ENCODE measurements at regions not wholly inside any gene's neighbourhood (a gene's known extent, or its start where the extent isn't known, plus 50 kb on each side); places are given as distances from the start of the nearest gene placed in this dataset.

GRCh38 chr1:232355162-232356006, 274.5 kb downstream of the SIPA1L2 start:
- 63 to 76% (median 71%) methylated on average over 7 of the region's 7 CpGs for WGBS, 5 donors
- Histone ChIP-seq H3K4me3 (no peak overlapping the region), H3K4me1 (no peaks in the 10 kb centered on the region), H3K27me3 (replicated peaks in 1 of 7) (no peaks in the 10 kb centered on the region), H3K36me3 (no peaks in the 10 kb centered on the region), H3K9me3 (no peaks in the 10 kb centered on the region), H3K27ac (no peak overlapping the region)
- TF ChIP-seq CTCF (IDR thresholded peaks at IDR 0.05 in 8 of 11, conservative IDR thresholded peaks at IDR 0.05 in 3 of 11): no peak
- TF ChIP-seq POLR2AphosphoS5 (IDR thresholded peaks at IDR 0.05): no peak
- TF ChIP-seq POLR2A (IDR thresholded peaks at IDR 0.05): no peak
- intact Hi-C loops (cut with DNase I; ENCODE audit: low total_unique reads): no loop called here
- DNase-seq: no peak

DNA sequence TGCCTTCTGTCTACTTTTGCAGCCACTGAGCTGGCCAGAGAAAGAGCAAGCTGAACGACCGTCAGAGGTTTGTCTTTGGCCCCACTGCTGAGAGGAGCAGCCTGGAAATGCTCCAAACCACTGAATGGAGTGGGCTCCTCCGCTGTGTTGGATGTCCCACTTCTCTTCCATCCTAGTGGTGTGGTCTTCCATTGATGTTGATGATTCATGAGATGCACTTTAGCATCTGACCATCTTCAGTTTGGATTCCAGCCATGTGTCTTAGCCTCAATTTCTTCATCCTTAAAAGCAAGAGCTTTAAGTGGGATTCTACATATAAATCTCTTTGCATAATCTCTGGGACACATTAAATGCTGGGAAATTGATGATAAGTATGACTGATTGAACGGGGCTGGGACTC, 276.9 kb downstream of the SIPA1L2 start:
- whole genome bisulfite sequencing, 5 donors: 52 to 84% (median 72%) methylated on average over 2 to 4 of the region's 4 CpGs
- H3K4me3 ChIP-seq: no peak overlapping the region
- DNase-seq: no peak
- no peaks in the 10 kb centered on the region for H3K36me3 ChIP-seq
- peaks cover 0 to 12% (median 0%) of the 10 kb centered on the region in 7 donors for H3K27me3 ChIP-seq (replicated peaks in 1 of 7)
- H3K9me3 ChIP-seq: no peaks in the 10 kb centered on the region
- intact Hi-C loops (cut with DNase I; ENCODE audit: low total_unique reads): no loop called here
- no peaks in the 10 kb centered on the region for H3K4me1 ChIP-seq
- H3K27ac ChIP-seq: no peak overlapping the region
- TF ChIP-seq CTCF (IDR thresholded peaks at IDR 0.05 in 8 of 11, conservative IDR thresholded peaks at IDR 0.05 in 3 of 11): no peak
- TF ChIP-seq POLR2AphosphoS5 (IDR thresholded peaks at IDR 0.05): no peak
- TF ChIP-seq POLR2A (IDR thresholded peaks at IDR 0.05): no peak

DNA sequence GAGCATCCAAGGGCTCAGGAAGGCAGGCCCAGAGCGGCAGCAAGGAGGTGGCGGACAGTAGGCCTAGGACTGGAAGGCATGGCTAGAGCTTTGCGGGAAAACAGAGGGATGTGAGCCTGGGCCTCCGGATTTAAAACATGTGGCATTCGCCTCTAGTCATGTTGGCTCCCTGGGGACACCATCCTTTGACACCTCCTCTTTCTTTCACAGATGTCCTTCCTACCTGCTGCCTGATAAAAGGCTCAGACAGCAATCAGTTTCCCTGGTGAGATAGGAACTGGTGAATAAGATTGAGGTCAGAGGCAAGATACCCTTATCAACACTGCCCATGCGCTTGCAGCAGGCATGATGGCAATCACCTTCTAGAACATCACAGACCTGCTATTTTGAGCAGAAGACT, 277.6 kb downstream of the SIPA1L2 start:
- Histone ChIP-seq H3K36me3 (no peaks in the 10 kb centered on the region), H3K27me3 (replicated peaks in 1 of 7) (peaks cover 0 to 12% (median 0%) of the 10 kb centered on the region in 7 donors), H3K4me3 (no peak overlapping the region), H3K27ac (no peak overlapping the region), H3K4me1 (no peaks in the 10 kb centered on the region), H3K9me3 (no peaks in the 10 kb centered on the region)
- DNase-seq: no peak
- no peak for TF ChIP-seq POLR2AphosphoS5 (IDR thresholded peaks at IDR 0.05)
- TF ChIP-seq CTCF (IDR thresholded peaks at IDR 0.05 in 8 of 11, conservative IDR thresholded peaks at IDR 0.05 in 3 of 11): no peak
- TF ChIP-seq POLR2A (IDR thresholded peaks at IDR 0.05): no peak
- intact Hi-C loops (cut with DNase I; ENCODE audit: low total_unique reads): no loop called here
- 92 to 95% (median 94%) methylated on average over 6 of the region's 6 CpGs for WGBS, 5 donors

GRCh38 chr1:232351335-232351734, 278.6 kb downstream of the SIPA1L2 start:
- no peak for DNase-seq
- WGBS, 5 donors: 86 to 93% (median 90%) methylated on average over 2 of the region's 2 CpGs
- H3K27ac ChIP-seq: no peak overlapping the region
- H3K36me3 ChIP-seq: no peaks in the 10 kb centered on the region
- TF ChIP-seq CTCF (IDR thresholded peaks at IDR 0.05 in 8 of 11, conservative IDR thresholded peaks at IDR 0.05 in 3 of 11) (no peak), POLR2A (IDR thresholded peaks at IDR 0.05) (no peak), POLR2AphosphoS5 (IDR thresholded peaks at IDR 0.05) (no peak)
- H3K9me3 ChIP-seq: no peaks in the 10 kb centered on the region
- no peaks in the 10 kb centered on the region for H3K4me1 ChIP-seq
- H3K27me3 ChIP-seq (replicated peaks in 1 of 7): peaks cover 0 to 12% (median 0%) of the 10 kb centered on the region in 7 donors
- H3K4me3 ChIP-seq: no peak overlapping the region
- intact Hi-C loops (cut with DNase I; ENCODE audit: low total_unique reads): no loop called here
